ENCODE measurements at regions not wholly inside any gene's neighbourhood (a gene's known extent, or its start where the extent isn't known, plus 50 kb on each side); places are given as distances from the start of the nearest gene placed in this dataset.

DNA sequence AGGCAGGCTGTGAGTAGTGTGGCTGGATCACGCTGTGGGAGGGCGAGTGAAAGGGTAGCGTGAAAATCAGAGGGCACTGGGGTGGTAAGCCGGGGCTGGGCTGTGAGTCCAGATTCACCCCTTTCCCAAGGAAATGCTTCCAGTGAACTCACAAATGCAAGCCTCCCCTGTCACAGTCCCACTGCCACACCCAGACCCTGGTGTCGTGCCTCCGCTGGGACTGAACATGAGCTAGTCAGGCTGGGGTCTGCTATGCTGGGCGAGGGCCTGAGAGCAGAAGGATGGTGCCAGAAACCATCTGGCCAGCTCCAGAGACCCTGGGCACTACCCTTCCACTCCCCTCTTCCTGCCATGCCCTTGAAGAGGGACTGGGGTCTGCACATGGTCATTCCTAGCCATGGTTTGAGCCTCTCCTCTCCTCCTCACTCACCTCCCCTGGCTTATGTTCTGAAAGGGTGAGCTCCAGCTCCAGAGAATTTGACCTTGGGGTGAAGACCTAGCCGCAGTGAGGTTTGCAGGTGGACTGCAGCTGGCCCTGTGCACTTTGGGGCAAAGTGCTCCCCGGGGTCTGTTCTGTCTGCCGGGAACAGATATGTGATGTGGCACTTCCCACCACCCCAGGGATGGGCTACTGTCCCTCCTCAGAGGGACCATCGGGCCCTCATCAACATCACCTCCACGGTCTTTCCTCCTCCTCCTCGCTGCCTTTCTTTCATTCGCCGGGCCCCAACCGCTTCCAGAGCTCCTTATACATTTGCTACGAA, 365.6 kb downstream of the RPS6KC1 start:
- TF ChIP-seq, protein P1, sequence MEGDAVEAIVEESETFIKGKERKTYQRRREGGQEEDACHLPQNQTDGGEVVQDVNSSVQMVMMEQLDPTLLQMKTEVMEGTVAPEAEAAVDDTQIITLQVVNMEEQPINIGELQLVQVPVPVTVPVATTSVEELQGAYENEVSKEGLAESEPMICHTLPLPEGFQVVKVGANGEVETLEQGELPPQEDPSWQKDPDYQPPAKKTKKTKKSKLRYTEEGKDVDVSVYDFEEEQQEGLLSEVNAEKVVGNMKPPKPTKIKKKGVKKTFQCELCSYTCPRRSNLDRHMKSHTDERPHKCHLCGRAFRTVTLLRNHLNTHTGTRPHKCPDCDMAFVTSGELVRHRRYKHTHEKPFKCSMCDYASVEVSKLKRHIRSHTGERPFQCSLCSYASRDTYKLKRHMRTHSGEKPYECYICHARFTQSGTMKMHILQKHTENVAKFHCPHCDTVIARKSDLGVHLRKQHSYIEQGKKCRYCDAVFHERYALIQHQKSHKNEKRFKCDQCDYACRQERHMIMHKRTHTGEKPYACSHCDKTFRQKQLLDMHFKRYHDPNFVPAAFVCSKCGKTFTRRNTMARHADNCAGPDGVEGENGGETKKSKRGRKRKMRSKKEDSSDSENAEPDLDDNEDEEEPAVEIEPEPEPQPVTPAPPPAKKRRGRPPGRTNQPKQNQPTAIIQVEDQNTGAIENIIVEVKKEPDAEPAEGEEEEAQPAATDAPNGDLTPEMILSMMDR (IDR thresholded peaks at IDR 0.05) = no peak
- TF ChIP-seq POLR2AphosphoS5 (IDR thresholded peaks at IDR 0.05; ENCODE audit: low read depth, low read length) = no peak
- TF ChIP-seq, protein P2, sequence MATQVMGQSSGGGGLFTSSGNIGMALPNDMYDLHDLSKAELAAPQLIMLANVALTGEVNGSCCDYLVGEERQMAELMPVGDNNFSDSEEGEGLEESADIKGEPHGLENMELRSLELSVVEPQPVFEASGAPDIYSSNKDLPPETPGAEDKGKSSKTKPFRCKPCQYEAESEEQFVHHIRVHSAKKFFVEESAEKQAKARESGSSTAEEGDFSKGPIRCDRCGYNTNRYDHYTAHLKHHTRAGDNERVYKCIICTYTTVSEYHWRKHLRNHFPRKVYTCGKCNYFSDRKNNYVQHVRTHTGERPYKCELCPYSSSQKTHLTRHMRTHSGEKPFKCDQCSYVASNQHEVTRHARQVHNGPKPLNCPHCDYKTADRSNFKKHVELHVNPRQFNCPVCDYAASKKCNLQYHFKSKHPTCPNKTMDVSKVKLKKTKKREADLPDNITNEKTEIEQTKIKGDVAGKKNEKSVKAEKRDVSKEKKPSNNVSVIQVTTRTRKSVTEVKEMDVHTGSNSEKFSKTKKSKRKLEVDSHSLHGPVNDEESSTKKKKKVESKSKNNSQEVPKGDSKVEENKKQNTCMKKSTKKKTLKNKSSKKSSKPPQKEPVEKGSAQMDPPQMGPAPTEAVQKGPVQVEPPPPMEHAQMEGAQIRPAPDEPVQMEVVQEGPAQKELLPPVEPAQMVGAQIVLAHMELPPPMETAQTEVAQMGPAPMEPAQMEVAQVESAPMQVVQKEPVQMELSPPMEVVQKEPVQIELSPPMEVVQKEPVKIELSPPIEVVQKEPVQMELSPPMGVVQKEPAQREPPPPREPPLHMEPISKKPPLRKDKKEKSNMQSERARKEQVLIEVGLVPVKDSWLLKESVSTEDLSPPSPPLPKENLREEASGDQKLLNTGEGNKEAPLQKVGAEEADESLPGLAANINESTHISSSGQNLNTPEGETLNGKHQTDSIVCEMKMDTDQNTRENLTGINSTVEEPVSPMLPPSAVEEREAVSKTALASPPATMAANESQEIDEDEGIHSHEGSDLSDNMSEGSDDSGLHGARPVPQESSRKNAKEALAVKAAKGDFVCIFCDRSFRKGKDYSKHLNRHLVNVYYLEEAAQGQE (IDR thresholded peaks at IDR 0.05; ENCODE audit: insufficient read depth in 1 of 2, low read depth in 2 of 2, low read length in 1 of 2) = no peak

Data from Panc1 (cell line).